ENCODE measurements at regions not wholly inside any gene's neighbourhood (a gene's known extent, or its start where the extent isn't known, plus 50 kb on each side); places are given as distances from the start of the nearest gene placed in this dataset.

- Histone ChIP-seq H3K27me3 (ENCODE audit: low read length) (no peaks in the 10 kb centered on the region), H3F3A (ENCODE audit: insufficient read depth) (no peaks in the 10 kb centered on the region), H3K4me3 (ENCODE audit: insufficient read depth, low read length, poor library complexity, severe bottlenecking) (no peak overlapping the region), H4K20me1 (ENCODE audit: low read depth, low read length) (no peaks in the 10 kb centered on the region), H3K9me3 (ENCODE audit: insufficient read depth, low read length) (no peaks in the 10 kb centered on the region), H3K36me3 (ENCODE audit: low read length) (no peaks in the 10 kb centered on the region), H3K27ac (ENCODE audit: low read depth, low read length) (no peak overlapping the region), H3K9me2 (replicated peaks; ENCODE audit: insufficient read depth, low read length) (no peaks in the 10 kb centered on the region; the same call in 1 of the 2 replicates), H2AFZ (ENCODE audit: low read depth, low read length, severe bottlenecking) (no peak overlapping the region), H3K9ac (ENCODE audit: low read length) (no peak overlapping the region), H3K4me2 (ENCODE audit: low read depth, low read length, poor library complexity, severe bottlenecking) (no peak overlapping the region), H3K79me2 (ENCODE audit: insufficient read depth, low read length) (no peaks in the 10 kb centered on the region)
- TF ChIP-seq, protein P1, sequence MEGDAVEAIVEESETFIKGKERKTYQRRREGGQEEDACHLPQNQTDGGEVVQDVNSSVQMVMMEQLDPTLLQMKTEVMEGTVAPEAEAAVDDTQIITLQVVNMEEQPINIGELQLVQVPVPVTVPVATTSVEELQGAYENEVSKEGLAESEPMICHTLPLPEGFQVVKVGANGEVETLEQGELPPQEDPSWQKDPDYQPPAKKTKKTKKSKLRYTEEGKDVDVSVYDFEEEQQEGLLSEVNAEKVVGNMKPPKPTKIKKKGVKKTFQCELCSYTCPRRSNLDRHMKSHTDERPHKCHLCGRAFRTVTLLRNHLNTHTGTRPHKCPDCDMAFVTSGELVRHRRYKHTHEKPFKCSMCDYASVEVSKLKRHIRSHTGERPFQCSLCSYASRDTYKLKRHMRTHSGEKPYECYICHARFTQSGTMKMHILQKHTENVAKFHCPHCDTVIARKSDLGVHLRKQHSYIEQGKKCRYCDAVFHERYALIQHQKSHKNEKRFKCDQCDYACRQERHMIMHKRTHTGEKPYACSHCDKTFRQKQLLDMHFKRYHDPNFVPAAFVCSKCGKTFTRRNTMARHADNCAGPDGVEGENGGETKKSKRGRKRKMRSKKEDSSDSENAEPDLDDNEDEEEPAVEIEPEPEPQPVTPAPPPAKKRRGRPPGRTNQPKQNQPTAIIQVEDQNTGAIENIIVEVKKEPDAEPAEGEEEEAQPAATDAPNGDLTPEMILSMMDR (IDR thresholded peaks at IDR 0.05; ENCODE audit: insufficient read depth, low read length, poor library complexity, severe bottlenecking): no peak
- no peak for TF ChIP-seq EZH2phosphoT487 (conservative IDR thresholded peaks at IDR 0.05; ENCODE audit: low read length)
Observed at GRCh38 chr16:6231398-6231797, 1101.2 kb upstream of the RBFOX1 start.

DNA sequence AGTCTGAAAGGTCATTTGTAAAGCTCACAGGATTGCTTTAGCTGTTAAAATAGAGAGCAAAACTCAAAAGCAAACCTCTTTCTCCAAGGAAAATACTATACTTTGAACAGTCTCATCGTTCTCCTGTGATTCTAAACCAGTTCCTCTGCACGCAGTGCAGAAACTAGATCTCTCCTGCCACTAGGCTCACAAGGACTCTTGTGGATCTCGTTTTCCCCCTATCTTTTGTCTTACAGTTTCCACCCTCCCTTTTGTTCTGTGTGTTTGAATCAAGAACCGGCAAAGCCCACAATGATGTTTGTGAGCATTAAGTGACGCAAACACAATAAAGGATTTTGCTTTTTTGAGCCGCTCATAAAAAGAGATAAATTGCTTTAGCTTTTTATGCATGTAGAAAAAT, 1103.5 kb upstream of the RBFOX1 start:
- Histone ChIP-seq H3K9me3 (ENCODE audit: insufficient read depth, low read length) (no peaks in the 10 kb centered on the region), H3K9me2 (replicated peaks; ENCODE audit: insufficient read depth, low read length) (no peaks in the 10 kb centered on the region; the same call in 1 of the 2 replicates), H3K27ac (ENCODE audit: low read depth, low read length) (no peak overlapping the region), H3K9ac (ENCODE audit: low read length) (no peak overlapping the region), H3K79me2 (ENCODE audit: insufficient read depth, low read length) (no peaks in the 10 kb centered on the region), H4K20me1 (ENCODE audit: low read depth, low read length) (no peaks in the 10 kb centered on the region), H3F3A (ENCODE audit: insufficient read depth) (no peaks in the 10 kb centered on the region), H3K4me2 (ENCODE audit: low read depth, low read length, poor library complexity, severe bottlenecking) (no peak overlapping the region), H3K4me3 (ENCODE audit: insufficient read depth, low read length, poor library complexity, severe bottlenecking) (no peak overlapping the region), H3K27me3 (ENCODE audit: low read length) (no peaks in the 10 kb centered on the region), H2AFZ (ENCODE audit: low read depth, low read length, severe bottlenecking) (no peak overlapping the region), H3K36me3 (ENCODE audit: low read length) (no peaks in the 10 kb centered on the region)
- TF ChIP-seq, protein P1 (IDR thresholded peaks at IDR 0.05; ENCODE audit: insufficient read depth, low read length, poor library complexity, severe bottlenecking): no peak
- TF ChIP-seq EZH2phosphoT487 (conservative IDR thresholded peaks at IDR 0.05; ENCODE audit: low read length): no peak

DNA sequence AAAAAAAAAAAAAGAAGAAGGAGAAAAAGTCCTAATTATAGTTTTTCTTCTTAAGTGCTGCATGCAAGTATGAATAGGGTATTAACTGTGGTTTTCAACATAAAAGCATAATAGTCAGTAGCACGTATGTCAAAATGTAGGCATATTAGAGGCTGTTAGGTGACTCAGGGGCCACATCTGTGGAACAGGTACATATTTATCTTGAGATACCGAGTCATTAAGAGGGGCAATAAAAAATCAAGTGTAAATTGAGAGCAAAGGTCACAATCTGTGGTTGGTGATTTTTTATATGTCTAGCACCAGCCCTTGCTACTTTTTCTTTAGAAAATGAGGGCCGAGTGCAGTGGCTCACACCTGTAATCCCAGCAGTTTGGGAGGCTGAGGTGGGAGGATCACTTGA, 1113.8 kb upstream of the RBFOX1 start:
- no peaks in the 10 kb centered on the region for H3K36me3 ChIP-seq (ENCODE audit: low read length)
- H3K4me3 ChIP-seq (ENCODE audit: insufficient read depth, low read length, poor library complexity, severe bottlenecking): no peak overlapping the region
- H3K27ac ChIP-seq (ENCODE audit: low read depth, low read length): no peak overlapping the region
- TF ChIP-seq EZH2phosphoT487 (conservative IDR thresholded peaks at IDR 0.05; ENCODE audit: low read length): no peak
- TF ChIP-seq, protein P1 (IDR thresholded peaks at IDR 0.05; ENCODE audit: insufficient read depth, low read length, poor library complexity, severe bottlenecking): no peak
- no peaks in the 10 kb centered on the region for H3K27me3 ChIP-seq (ENCODE audit: low read length)
- no peaks in the 10 kb centered on the region for H4K20me1 ChIP-seq (ENCODE audit: low read depth, low read length)
- H3K9me2 ChIP-seq (replicated peaks; ENCODE audit: insufficient read depth, low read length): no peaks in the 10 kb centered on the region
- H3K9ac ChIP-seq (ENCODE audit: low read length): no peak overlapping the region
- H3K4me2 ChIP-seq (ENCODE audit: low read depth, low read length, poor library complexity, severe bottlenecking): no peak overlapping the region
- no peaks in the 10 kb centered on the region for H3K79me2 ChIP-seq (ENCODE audit: insufficient read depth, low read length)
- H2AFZ ChIP-seq (ENCODE audit: low read depth, low read length, severe bottlenecking): no peak overlapping the region
- no peaks in the 10 kb centered on the region for H3K9me3 ChIP-seq (ENCODE audit: insufficient read depth, low read length)
- H3F3A ChIP-seq (ENCODE audit: insufficient read depth): no peaks in the 10 kb centered on the region

Data from SU-DHL-6 (cell line).